GM12873 (cell line): ENCODE measurements at regions not wholly inside any gene's neighbourhood (a gene's known extent, or its start where the extent isn't known, plus 50 kb on each side); places are given as distances from the start of the nearest gene placed in this dataset.

Experiments
- CTCF ChIP-seq: IDR thresholded peaks from 2 replicates; pipeline ENCODE4 v1.5.1; 2012; ENCODE audit warnings: low read depth, mild to moderate bottlenecking, moderate library complexity, low read length, control low read depth; ENCODE audit not compliant: insufficient read depth; ENCODE audit errors: missing control alignments

- TF ChIP-seq CTCF, result no peak
Observed at GRCh38 chr5:105392122-105392709, 1829.6 kb upstream of the NUDT12 start.

GRCh38 chr5:105380126-105380525 lies 1817.5 kb upstream of the NUDT12 start:
- TF ChIP-seq CTCF, result no peak

- no peak for TF ChIP-seq CTCF
Observed at GRCh38 chr5:105371169-105371568, 1808.6 kb upstream of the NUDT12 start.

- TF ChIP-seq CTCF, result no peak
Observed at GRCh38 chr5:105350486-105351140, 1788.0 kb upstream of the NUDT12 start.

- no peak for TF ChIP-seq CTCF
Observed at GRCh38 chr5:105331558-105331957, 1769.0 kb upstream of the NUDT12 start.

GRCh38 chr5:105330185-105330584 lies 1767.6 kb upstream of the NUDT12 start:
- no peak for TF ChIP-seq CTCF

GRCh38 chr5:105304859-105305258 lies 1742.3 kb upstream of the NUDT12 start:
- no peak for TF ChIP-seq CTCF

- TF ChIP-seq CTCF, result no peak
Observed at GRCh38 chr5:105288946-105289345, 1726.4 kb upstream of the NUDT12 start.
